OCI-LY1 (cell line): ENCODE measurements at regions not wholly inside any gene's neighbourhood (a gene's known extent, or its start where the extent isn't known, plus 50 kb on each side); places are given as distances from the start of the nearest gene placed in this dataset.

Experiments
- CTCF ChIP-seq: fragments of 200-600 bp; sonication (generic), shearing (Covaris generic); IDR thresholded peaks from 2 replicates; pipeline ENCODE4 v1.5.1; 2017; ENCODE audit warnings: mild to moderate bottlenecking, antibody characterized with exemption, low read length, moderate library complexity, mixed read lengths
- EZH2 ChIP-seq: fragments of 200-600 bp; sonication (generic), shearing (Covaris generic); IDR thresholded peaks from 2 replicates; pipeline ENCODE4 v1.8.0; 2017; ENCODE audit warnings: borderline replicate concordance, mixed run types, mild to moderate bottlenecking, antibody characterized with exemption, low read length, moderate library complexity, mixed read lengths

DNA sequence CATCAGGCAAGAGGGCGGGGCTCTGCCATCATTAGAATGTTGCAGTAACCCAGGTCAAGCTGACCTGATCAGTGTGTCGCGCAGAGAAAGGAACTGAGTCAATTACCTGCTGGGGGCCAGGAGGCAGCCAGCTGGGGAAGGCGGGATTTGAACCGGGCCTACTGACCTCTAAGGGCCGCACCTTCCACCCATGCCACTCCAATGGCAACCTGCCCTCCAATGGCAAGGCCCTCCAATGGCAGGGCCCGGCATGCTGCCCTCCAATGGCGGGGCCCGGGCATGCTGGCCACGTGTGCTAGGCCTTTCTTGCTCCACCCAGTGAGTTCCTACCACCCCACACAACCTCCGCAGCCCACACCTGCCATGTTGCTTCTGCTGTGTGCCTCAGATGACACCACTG is 407.6 kb downstream of the CTTN start:
- no peak for TF ChIP-seq CTCF
- TF ChIP-seq EZH2: no peak
